ENCODE measurements at regions not wholly inside any gene's neighbourhood (a gene's known extent, or its start where the extent isn't known, plus 50 kb on each side); places are given as distances from the start of the nearest gene placed in this dataset.

GRCh38 chr13:70469077-70469476 lies 360.8 kb upstream of the KLHL1 start:
- DNase-seq = no peak

GRCh38 chr13:70457474-70457873 lies 349.2 kb upstream of the KLHL1 start:
- DNase-seq = no peak

- DNase-seq = no peak
These were observed 340.6 kb upstream of the KLHL1 start for GRCh38 chr13:70448820-70449219.

GRCh38 chr13:70432276-70432805 lies 324.1 kb upstream of the KLHL1 start:
- no peak for DNase-seq

- DNase-seq = no peak
These were observed 322.0 kb upstream of the KLHL1 start for GRCh38 chr13:70430256-70430655.

- no peak for DNase-seq
These were observed 316.7 kb upstream of the KLHL1 start for GRCh38 chr13:70424928-70425327.

- DNase-seq = no peak
These were observed 316.2 kb upstream of the KLHL1 start for GRCh38 chr13:70424428-70424827.

GRCh38 chr13:70415136-70415535 lies 306.9 kb upstream of the KLHL1 start:
- no peak for DNase-seq

GRCh38 chr13:70408865-70409264 lies 300.6 kb upstream of the KLHL1 start:
- DNase-seq = no peak

GRCh38 chr13:70407486-70407885 lies 299.2 kb upstream of the KLHL1 start:
- DNase-seq = no peak

- no peak for DNase-seq
These were observed 297.0 kb upstream of the KLHL1 start for GRCh38 chr13:70405266-70405665.

GRCh38 chr13:70394031-70394548 lies 285.8 kb upstream of the KLHL1 start:
- DNase-seq = no peak

- no peak for DNase-seq
These were observed 283.4 kb upstream of the KLHL1 start for GRCh38 chr13:70391678-70392077.

- DNase-seq = no peak
These were observed 282.7 kb upstream of the KLHL1 start for GRCh38 chr13:70390968-70391367.

GRCh38 chr13:70390064-70390463 lies 281.8 kb upstream of the KLHL1 start:
- no peak for DNase-seq

GRCh38 chr13:70388935-70389334 lies 280.7 kb upstream of the KLHL1 start:
- DNase-seq = no peak

- no peak for DNase-seq
These were observed 278.7 kb upstream of the KLHL1 start for GRCh38 chr13:70386919-70387318.

- no peak for DNase-seq
These were observed 277.6 kb upstream of the KLHL1 start for GRCh38 chr13:70385852-70386251.

GRCh38 chr13:70384156-70384555 lies 275.9 kb upstream of the KLHL1 start:
- no peak for DNase-seq

- DNase-seq = no peak
These were observed 272.6 kb upstream of the KLHL1 start for GRCh38 chr13:70380809-70381208.

GRCh38 chr13:70375718-70376117 lies 267.5 kb upstream of the KLHL1 start:
- no peak for DNase-seq

GRCh38 chr13:70370924-70371323 lies 262.7 kb upstream of the KLHL1 start:
- DNase-seq = no peak

GRCh38 chr13:70366720-70367119 lies 258.5 kb upstream of the KLHL1 start:
- DNase-seq = no peak

- DNase-seq = no peak
These were observed 255.7 kb upstream of the KLHL1 start for GRCh38 chr13:70363991-70364390.

GRCh38 chr13:70362820-70363570 lies 254.7 kb upstream of the KLHL1 start:
- no peak for DNase-seq
